ENCODE measurements at regions not wholly inside any gene's neighbourhood (a gene's known extent, or its start where the extent isn't known, plus 50 kb on each side); places are given as distances from the start of the nearest gene placed in this dataset.
A peak's percentile ranks its signal among the peaks of the same experiment; 100 is the strongest.

GRCh38 chr6:4398791-4399190 lies 263.4 kb upstream of the ECI2 start:
- no peak for TF ChIP-seq CTCF (conservative IDR thresholded peaks at IDR 0.05)
- Mint-ChIP-seq H3K36me3 (no peaks in the 10 kb centered on the region), H3K9me3 (no peaks in the 10 kb centered on the region), H3K4me1 (ENCODE audit: unreplicated experiment) (peaks cover 8% of the 10 kb centered on the region), H3K27ac (no peak overlapping the region), H3K4me3 (no peak overlapping the region), H3K27me3 (no peaks in the 10 kb centered on the region)
- no peak for DNase-seq (ENCODE audit: extremely low spot score, unreplicated experiment)

DNA sequence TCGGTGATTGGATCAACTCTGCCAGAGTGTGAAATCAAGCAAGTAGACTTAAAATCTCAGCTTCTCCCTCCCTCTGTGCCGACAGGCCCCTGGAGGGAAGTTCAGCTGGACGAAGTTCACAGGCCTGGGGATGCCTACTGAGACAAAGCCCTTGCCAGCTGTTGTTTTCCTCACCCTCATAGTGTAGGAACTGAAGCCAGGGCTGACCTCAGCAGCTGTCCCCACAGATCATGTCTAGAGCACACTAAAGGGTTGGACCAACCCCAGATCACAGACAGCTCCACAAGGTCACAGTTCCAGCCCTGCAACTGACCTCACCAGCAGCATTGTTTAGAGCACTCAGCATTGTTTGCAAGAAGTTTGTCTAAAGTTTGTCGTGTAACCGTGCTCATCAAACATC lies 261.9 kb upstream of the ECI2 start:
- Mint-ChIP-seq H3K27me3 (no peaks in the 10 kb centered on the region), H3K4me3 (no peak overlapping the region), H3K4me1 (ENCODE audit: unreplicated experiment) (peaks cover 8% of the 10 kb centered on the region), H3K27ac (no peak overlapping the region), H3K36me3 (no peaks in the 10 kb centered on the region), H3K9me3 (no peaks in the 10 kb centered on the region)
- no peak for TF ChIP-seq CTCF (conservative IDR thresholded peaks at IDR 0.05)
- no peak for DNase-seq (ENCODE audit: extremely low spot score, unreplicated experiment)

DNA sequence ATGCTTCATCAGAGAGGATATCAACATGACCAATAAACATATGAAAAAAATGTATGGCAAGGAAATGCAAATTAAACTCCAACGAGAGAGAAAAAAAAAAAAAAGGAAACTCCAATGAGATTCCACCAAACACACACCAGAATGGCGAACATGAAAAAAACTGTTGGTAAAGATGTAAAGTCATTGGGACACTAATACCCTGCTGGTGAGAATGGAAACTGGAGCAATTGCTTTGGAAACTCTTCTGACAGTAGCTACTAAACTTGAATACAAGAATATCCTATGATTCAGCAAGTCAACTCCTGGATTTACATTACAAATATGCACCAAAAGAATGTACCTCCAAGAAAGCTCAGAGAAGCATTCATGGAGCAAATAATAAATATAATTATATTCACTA lies 260.7 kb upstream of the ECI2 start:
- H3K27me3 Mint-ChIP-seq, result no peaks in the 10 kb centered on the region
- no peak overlapping the region for H3K27ac Mint-ChIP-seq
- TF ChIP-seq CTCF (conservative IDR thresholded peaks at IDR 0.05), result peak; percentile 62
- no peaks in the 10 kb centered on the region for H3K36me3 Mint-ChIP-seq
- DNase-seq (ENCODE audit: extremely low spot score, unreplicated experiment), result no peak
- H3K9me3 Mint-ChIP-seq, result no peaks in the 10 kb centered on the region
- no peak overlapping the region for H3K4me3 Mint-ChIP-seq
- H3K4me1 Mint-ChIP-seq (ENCODE audit: unreplicated experiment), result peaks cover 8% of the 10 kb centered on the region

DNA sequence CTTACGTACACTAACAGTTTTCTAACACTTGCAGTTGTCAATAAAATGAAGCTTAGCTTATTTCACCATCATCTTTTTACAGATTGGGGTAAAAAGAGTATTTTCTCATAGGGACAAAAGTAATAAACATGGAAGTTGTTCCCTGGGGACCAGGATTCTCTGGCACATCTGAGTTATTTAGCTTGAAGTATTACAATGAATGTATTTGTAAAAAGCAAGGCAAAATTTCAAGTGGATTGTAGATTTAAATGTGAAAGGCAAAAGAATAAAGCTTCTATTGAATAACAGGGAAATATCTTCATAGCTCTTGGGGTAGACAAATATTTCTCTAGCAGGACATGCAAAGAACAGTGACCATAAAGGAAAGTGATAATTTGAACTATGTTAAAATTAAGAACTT lies 260.0 kb upstream of the ECI2 start:
- Mint-ChIP-seq H3K36me3 (no peaks in the 10 kb centered on the region), H3K27me3 (no peaks in the 10 kb centered on the region), H3K4me1 (ENCODE audit: unreplicated experiment) (peaks cover 8% of the 10 kb centered on the region), H3K27ac (peak overlapping the region; percentile 79), H3K9me3 (no peaks in the 10 kb centered on the region), H3K4me3 (no peak overlapping the region)
- TF ChIP-seq CTCF (conservative IDR thresholded peaks at IDR 0.05), result no peak
- DNase-seq (ENCODE audit: extremely low spot score, unreplicated experiment), result no peak

DNA sequence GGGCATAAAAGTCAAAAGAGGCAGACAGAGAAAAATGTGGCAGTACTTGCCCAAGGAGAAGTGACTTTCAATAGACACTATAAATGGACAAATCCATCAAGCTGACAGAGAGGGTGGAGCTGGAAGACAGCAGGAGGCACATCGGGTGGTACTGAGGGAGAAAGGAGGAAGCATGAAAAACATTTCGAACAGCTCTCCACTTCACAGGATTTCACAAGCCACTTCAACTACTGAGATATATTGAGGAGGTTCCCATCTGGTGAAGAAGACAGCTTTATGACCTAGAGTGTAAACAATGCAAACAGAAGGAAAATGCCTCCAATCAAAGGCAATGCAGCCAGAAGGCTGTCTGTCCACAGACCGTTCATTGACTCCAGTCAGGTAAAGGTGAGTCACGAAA lies 259.4 kb upstream of the ECI2 start:
- no peak for TF ChIP-seq CTCF (conservative IDR thresholded peaks at IDR 0.05)
- Mint-ChIP-seq H3K27me3 (no peaks in the 10 kb centered on the region), H3K27ac (peak overlapping the region; percentile 79), H3K4me3 (peak overlapping the region; percentile 50), H3K9me3 (no peaks in the 10 kb centered on the region), H3K36me3 (no peaks in the 10 kb centered on the region), H3K4me1 (ENCODE audit: unreplicated experiment) (peaks cover 8% of the 10 kb centered on the region)
- DNase-seq (ENCODE audit: extremely low spot score, unreplicated experiment), result no peak

GRCh38 chr6:4388675-4389074 lies 253.3 kb upstream of the ECI2 start:
- H3K4me1 Mint-ChIP-seq (ENCODE audit: unreplicated experiment), result no peaks in the 10 kb centered on the region
- DNase-seq (ENCODE audit: extremely low spot score, unreplicated experiment), result no peak
- no peaks in the 10 kb centered on the region for H3K36me3 Mint-ChIP-seq
- no peaks in the 10 kb centered on the region for H3K27me3 Mint-ChIP-seq
- no peak overlapping the region for H3K27ac Mint-ChIP-seq
- peaks cover 10% of the 10 kb centered on the region for H3K9me3 Mint-ChIP-seq
- no peak overlapping the region for H3K4me3 Mint-ChIP-seq
- TF ChIP-seq CTCF (conservative IDR thresholded peaks at IDR 0.05), result no peak

All from type B pancreatic cell (in vitro differentiated cells).